Kidney (tissue), 13 donors: ENCODE measurements at regions not wholly inside any gene's neighbourhood (a gene's known extent, or its start where the extent isn't known, plus 50 kb on each side); places are given as distances from the start of the nearest gene placed in this dataset.
"Not testable (repeated sequence)": the region's sequence is repeated elsewhere in the genome, so short reads cannot be mapped to it uniquely, and the experiment has no call there.

Experiments used
- DNase-seq, 5 donors: peaks; one replicate each; pipeline ENCODE4 v3.0.0-alpha.2; 2013 to 2020
- FAIRE-seq: peaks from 2 replicates; lab custom pipeline; 2012; peaks lifted over from hg19 to GRCh38; lab: Jason Lieb, UNC
- H3K27ac ChIP-seq, 2 donors: one replicate each; pipeline ENCODE4 v1.7.0; 2013; ENCODE audit warnings: low read depth in 2 of 2, low read length in 2 of 2, inconsistent platforms in 1 of 2
- H3K27me3 ChIP-seq: one replicate; pipeline ENCODE4 v1.7.1; 2013; ENCODE audit warnings: low read length, inconsistent platforms; ENCODE audit not compliant: control insufficient read depth, insufficient read depth
- H3K36me3 ChIP-seq, 3 donors: one replicate each; pipeline versions ENCODE4 v1.7.0 to v1.7.1; 2013; ENCODE audit warnings: low read length in 3 of 3, control low read depth in 1 of 3, inconsistent platforms in 1 of 3; ENCODE audit not compliant: insufficient read depth in 3 of 3, control insufficient read depth in 2 of 3
- H3K4me1 ChIP-seq, 3 donors: one replicate each; pipeline versions ENCODE4 v1.7.0 to v1.7.1; 2013; ENCODE audit warnings: low read length in 3 of 3, inconsistent platforms in 1 of 3, low read depth in 1 of 3; ENCODE audit not compliant: control insufficient read depth in 2 of 3, insufficient read depth in 2 of 3
- H3K4me3 ChIP-seq, 3 donors: one replicate each; pipeline versions ENCODE4 v1.7.0 to v1.8.1; 2013; ENCODE audit warnings: low read length in 3 of 3, control low read depth in 1 of 3, inconsistent platforms in 1 of 3
- H3K9ac ChIP-seq, 3 donors: one replicate each; pipeline versions ENCODE4 v1.7.0 to v1.7.1; 2013; ENCODE audit warnings: low read length in 3 of 3, control low read depth in 1 of 3, inconsistent platforms in 1 of 3
- H3K9me3 ChIP-seq, 3 donors: one replicate each; pipeline versions ENCODE4 v1.7.0 to v1.7.1; 2013; ENCODE audit warnings: low read length in 3 of 3, control low read depth in 1 of 3, inconsistent platforms in 1 of 3; ENCODE audit not compliant: control insufficient read depth in 2 of 3, insufficient read depth in 1 of 3
- CTCF ChIP-seq: IDR thresholded peaks from 3 replicates; pipeline ENCODE4 v1.5.1; 2012; ENCODE audit warnings: mild to moderate bottlenecking, moderate library complexity, borderline replicate concordance; ENCODE audit not compliant: insufficient read depth; ENCODE audit errors: extremely low read depth
- intact Hi-C: fragments of 100-400 bp; cut with DNase I; formaldehyde crosslinking; loops from one replicate; pipeline ENCODE4 v1.11.1; 2022
- donor health status: control.
- donor health status: control.
- donor health status: control.
- donor health status: control.
- donor health status: control.
- donor health status: DM: yes; HTN: yes; CAD: no.
- donor health status: Normal renal cell carcinoma (clear cell type).

- TF ChIP-seq CTCF: no peak
- no peaks in the 10 kb centered on the region for H3K36me3 ChIP-seq
- DNase-seq (no peak), FAIRE-seq (no peak)
- H3K9me3 ChIP-seq: peaks cover 0 to 3% (median 0%) of the 10 kb centered on the region in 3 donors
- H3K4me3 ChIP-seq: no peak overlapping the region
- no peak overlapping the region for H3K27ac ChIP-seq
- H3K9ac ChIP-seq: no peak overlapping the region
- no peaks in the 10 kb centered on the region for H3K4me1 ChIP-seq
- intact Hi-C loops: no loop called here
- no peaks in the 10 kb centered on the region for H3K27me3 ChIP-seq
Observed at GRCh38 chr3:94822298-94822697, 759.4 kb downstream of the NSUN3 start.

- H3K4me1 ChIP-seq, H3K27me3 ChIP-seq, intact Hi-C loops, H3K27ac ChIP-seq, H3K4me3 ChIP-seq, H3K36me3 ChIP-seq, H3K9ac ChIP-seq, DNase-seq, H3K9me3 ChIP-seq, FAIRE-seq: not testable (repeated sequence)
Observed at GRCh38 chr3:94846251-94846650, 783.4 kb downstream of the NSUN3 start.

- intact Hi-C loops: no loop called here
- Histone ChIP-seq H3K36me3 (no peaks in the 10 kb centered on the region), H3K4me3 (no peak overlapping the region), H3K4me1 (no peaks in the 10 kb centered on the region), H3K9me3 (peaks cover 0 to 12% (median 4%) of the 10 kb centered on the region in 3 donors), H3K9ac (no peak overlapping the region), H3K27me3 (no peaks in the 10 kb centered on the region), H3K27ac (no peak overlapping the region)
- FAIRE-seq: no peak
- DNase-seq: peak in 2 of 5 donors; percentile 28 to 29
- no peak for TF ChIP-seq CTCF
Observed at GRCh38 chr3:94862703-94863102, 799.8 kb downstream of the NSUN3 start.

- Histone ChIP-seq H3K9me3 (peaks cover 0 to 8% (median 4%) of the 10 kb centered on the region in 3 donors), H3K4me3 (no peak overlapping the region), H3K4me1 (no peaks in the 10 kb centered on the region), H3K27me3 (no peaks in the 10 kb centered on the region), H3K9ac (no peak overlapping the region), H3K36me3 (no peaks in the 10 kb centered on the region), H3K27ac (no peak overlapping the region)
- DNase-seq: no peak
- intact Hi-C loops: no loop called here
- no peak for TF ChIP-seq CTCF
- no peak for FAIRE-seq
Observed at GRCh38 chr3:94869059-94869547, 806.2 kb downstream of the NSUN3 start.
